Bronchial epithelial cell (primary cell): ENCODE measurements at regions not wholly inside any gene's neighbourhood (a gene's known extent, or its start where the extent isn't known, plus 50 kb on each side); places are given as distances from the start of the nearest gene placed in this dataset.

Experiments used
- DNase-seq: peaks from one replicate; pipeline ENCODE4 v3.0.0-alpha.2; 2010; ENCODE audit warnings: low read depth
- FAIRE-seq: peaks from 2 replicates; lab custom pipeline; 2011; peaks lifted over from hg19 to GRCh38; lab: Jason Lieb, UNC
- H3K27me3 ChIP-seq: 2 replicates; pipeline ENCODE4 v1.5.1; 2011; ENCODE audit warnings: low read length; ENCODE audit not compliant: control insufficient read depth, insufficient read depth
- H3K36me3 ChIP-seq: 2 replicates; pipeline ENCODE4 v1.5.1; 2011; ENCODE audit warnings: low read length; ENCODE audit not compliant: control insufficient read depth, insufficient read depth
- H3K4me3 ChIP-seq: 2 replicates; pipeline ENCODE4 v1.5.1; 2011; ENCODE audit warnings: mild to moderate bottlenecking, low read depth, low read length, control low read depth
- CTCF ChIP-seq: IDR thresholded peaks from 2 replicates; pipeline ENCODE4 v1.5.1; 2011; ENCODE audit warnings: mild to moderate bottlenecking, moderate library complexity, low read length, control low read depth, inconsistent platforms; ENCODE audit not compliant: insufficient read depth, severe bottlenecking

- Histone ChIP-seq H3K36me3 (no peaks in the 10 kb centered on the region), H3K4me3 (no peak overlapping the region), H3K27me3 (no peaks in the 10 kb centered on the region)
- FAIRE-seq (no peak), DNase-seq (no peak)
- TF ChIP-seq CTCF = no peak
Measured at GRCh38 chr7:94195201-94195600, 191.0 kb upstream of the BET1 start.

- no peak for TF ChIP-seq CTCF
- DNase-seq (no peak), FAIRE-seq (no peak)
- no peaks in the 10 kb centered on the region for H3K27me3 ChIP-seq
- no peaks in the 10 kb centered on the region for H3K36me3 ChIP-seq
- H3K4me3 ChIP-seq = no peak overlapping the region
Measured at GRCh38 chr7:94195813-94196212, 191.7 kb upstream of the BET1 start.

- Histone ChIP-seq H3K4me3 (no peak overlapping the region), H3K27me3 (no peaks in the 10 kb centered on the region), H3K36me3 (no peaks in the 10 kb centered on the region)
- DNase-seq (no peak), FAIRE-seq (no peak)
- no peak for TF ChIP-seq CTCF
Measured at GRCh38 chr7:94205529-94205928, 189.2 kb upstream of the COL1A2 start.

GRCh38 chr7:94206295-94206694 is 188.4 kb upstream of the COL1A2 start:
- DNase-seq (no peak), FAIRE-seq (no peak)
- no peaks in the 10 kb centered on the region for H3K36me3 ChIP-seq
- TF ChIP-seq CTCF = no peak
- H3K27me3 ChIP-seq = no peaks in the 10 kb centered on the region
- H3K4me3 ChIP-seq = no peak overlapping the region

GRCh38 chr7:94212160-94212559 is 182.5 kb upstream of the COL1A2 start:
- DNase-seq = no peak
- FAIRE-seq = no peak

More at GRCh38 chr7:94212160-94212559, 182.5 kb upstream of the COL1A2 start:
- Histone ChIP-seq H3K36me3 (no peaks in the 10 kb centered on the region), H3K27me3 (no peaks in the 10 kb centered on the region), H3K4me3 (no peak overlapping the region)
- TF ChIP-seq CTCF = no peak
